Choroid plexus epithelial cell (primary cell): ENCODE measurements at regions not wholly inside any gene's neighbourhood (a gene's known extent, or its start where the extent isn't known, plus 50 kb on each side); places are given as distances from the start of the nearest gene placed in this dataset.
"Not testable (repeated sequence)": the region's sequence is repeated elsewhere in the genome, so short reads cannot be mapped to it uniquely, and the experiment has no call there.

Experiments
- DNase-seq: peaks from one replicate; pipeline ENCODE4 v3.0.0-alpha.2; 2010; ENCODE audit warnings: low read depth
- H3K4me3 ChIP-seq: 2 replicates; pipeline ENCODE4 v1.5.1; 2011; ENCODE audit warnings: low read depth, mild to moderate bottlenecking, control low read depth, low read length, moderate library complexity
- TF ChIP-seq, protein P1 (sequence below): conservative IDR thresholded peaks from 2 replicates; pipeline ENCODE4 v1.5.1; 2011; ENCODE audit warnings: low read depth, mild to moderate bottlenecking, control low read depth, inconsistent platforms, low read length, moderate library complexity

DNA sequence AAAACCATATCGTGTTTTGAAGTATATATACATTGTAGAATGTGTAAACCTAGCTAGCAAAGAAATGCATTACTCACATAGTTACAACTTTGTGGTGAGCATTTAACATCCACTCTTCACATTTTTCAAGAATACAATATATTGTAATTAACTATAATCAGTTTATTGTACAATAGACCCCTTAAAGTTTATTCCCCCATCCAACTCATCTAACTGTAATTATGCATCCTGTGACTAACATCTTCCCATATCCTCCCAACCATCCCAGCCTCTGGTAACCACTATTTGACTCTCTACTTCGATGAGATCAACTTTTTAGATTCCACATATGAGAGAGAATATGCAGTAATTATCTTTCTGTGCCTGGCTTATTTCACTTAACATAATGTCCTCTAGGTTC lies 526.4 kb downstream of the KIF20B start:
- TF ChIP-seq, protein P1, sequence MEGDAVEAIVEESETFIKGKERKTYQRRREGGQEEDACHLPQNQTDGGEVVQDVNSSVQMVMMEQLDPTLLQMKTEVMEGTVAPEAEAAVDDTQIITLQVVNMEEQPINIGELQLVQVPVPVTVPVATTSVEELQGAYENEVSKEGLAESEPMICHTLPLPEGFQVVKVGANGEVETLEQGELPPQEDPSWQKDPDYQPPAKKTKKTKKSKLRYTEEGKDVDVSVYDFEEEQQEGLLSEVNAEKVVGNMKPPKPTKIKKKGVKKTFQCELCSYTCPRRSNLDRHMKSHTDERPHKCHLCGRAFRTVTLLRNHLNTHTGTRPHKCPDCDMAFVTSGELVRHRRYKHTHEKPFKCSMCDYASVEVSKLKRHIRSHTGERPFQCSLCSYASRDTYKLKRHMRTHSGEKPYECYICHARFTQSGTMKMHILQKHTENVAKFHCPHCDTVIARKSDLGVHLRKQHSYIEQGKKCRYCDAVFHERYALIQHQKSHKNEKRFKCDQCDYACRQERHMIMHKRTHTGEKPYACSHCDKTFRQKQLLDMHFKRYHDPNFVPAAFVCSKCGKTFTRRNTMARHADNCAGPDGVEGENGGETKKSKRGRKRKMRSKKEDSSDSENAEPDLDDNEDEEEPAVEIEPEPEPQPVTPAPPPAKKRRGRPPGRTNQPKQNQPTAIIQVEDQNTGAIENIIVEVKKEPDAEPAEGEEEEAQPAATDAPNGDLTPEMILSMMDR = no peak

DNA sequence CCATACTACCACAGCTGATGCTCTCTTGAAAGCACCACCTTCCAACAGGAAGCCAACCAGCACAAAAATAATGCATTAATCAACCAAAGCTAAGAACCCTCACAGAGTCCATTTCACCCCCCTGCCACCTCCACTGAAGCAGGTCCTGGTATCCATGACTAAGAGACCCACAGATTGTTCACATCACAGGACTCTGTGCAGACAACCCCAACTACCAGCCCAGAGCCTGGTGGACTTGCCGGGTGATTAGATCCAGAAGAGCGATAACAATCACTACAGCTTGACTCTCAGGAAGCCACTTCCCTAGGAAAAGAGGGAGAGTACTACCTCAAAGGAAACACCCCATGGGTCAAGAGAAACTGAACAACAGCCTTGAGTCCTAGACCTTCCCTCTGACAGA lies 528.1 kb downstream of the KIF20B start:
- no peak for DNase-seq
- no peak overlapping the region for H3K4me3 ChIP-seq
- TF ChIP-seq, protein P1 = no peak

More for the DNA sequence above, 526.4 kb downstream of the KIF20B start:
- no peak for DNase-seq
- no peak overlapping the region for H3K4me3 ChIP-seq

DNA sequence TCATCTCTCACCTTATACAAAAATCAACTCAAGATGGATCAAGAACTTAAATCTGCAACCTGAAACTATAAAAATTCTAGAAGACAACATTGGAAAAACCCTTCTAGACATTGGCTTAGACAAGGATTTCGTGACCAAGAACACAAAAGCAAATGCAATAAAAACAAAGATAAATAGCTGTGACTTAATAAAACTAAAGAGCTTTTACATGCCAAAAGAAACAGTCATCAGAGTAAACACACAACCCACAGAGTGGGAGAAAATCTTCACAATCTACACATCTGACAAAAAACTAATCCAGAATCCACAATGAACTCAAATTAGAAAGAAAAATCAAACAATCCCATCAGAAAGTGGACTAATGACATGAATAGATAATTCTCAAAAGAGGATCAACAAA lies 532.4 kb downstream of the KIF20B start:
- not testable (repeated sequence) for H3K4me3 ChIP-seq
- DNase-seq = peak; percentile 20

DNA sequence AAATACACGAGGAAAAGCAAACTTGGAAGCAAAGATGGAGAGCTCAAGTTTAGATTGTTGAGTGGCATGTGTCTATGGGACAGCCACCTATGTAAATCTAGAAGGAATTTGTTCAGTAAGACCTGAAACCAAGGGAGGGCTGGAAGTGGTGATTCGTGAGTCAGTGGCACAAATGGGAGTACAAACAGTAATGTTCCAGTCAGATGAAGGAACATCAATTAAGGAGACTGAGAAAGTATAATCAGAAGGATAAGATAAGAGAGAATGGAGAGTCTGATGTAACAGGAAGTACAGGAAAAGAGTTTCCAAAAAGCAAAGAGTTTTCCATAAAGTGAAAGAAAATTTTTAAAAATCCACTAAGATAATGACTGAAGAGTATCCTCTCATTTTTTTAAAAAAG lies 544.2 kb downstream of the KIF20B start:
- TF ChIP-seq, protein P1 = no peak
- DNase-seq = no peak
- H3K4me3 ChIP-seq = no peak overlapping the region

DNA sequence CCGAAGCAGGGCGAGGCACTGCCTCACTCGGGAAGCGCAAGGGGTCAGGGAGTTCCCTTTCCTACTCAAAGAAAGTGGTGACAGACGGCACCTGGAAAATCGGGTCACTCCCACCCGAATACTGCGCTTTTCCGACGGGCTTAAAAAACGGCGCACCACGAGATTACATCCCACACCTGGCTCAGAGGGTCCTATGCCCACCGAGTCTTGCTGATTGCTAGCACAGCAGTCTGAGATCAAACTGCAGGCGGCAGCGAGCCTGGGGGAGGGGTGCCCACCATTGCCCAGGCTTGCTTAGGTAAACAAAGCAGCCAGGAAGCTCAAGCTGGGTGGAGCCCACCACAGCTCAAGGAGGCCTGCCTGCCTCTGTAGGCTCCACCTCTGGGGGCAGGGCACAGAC lies 549.4 kb downstream of the KIF20B start:
- DNase-seq = not testable (repeated sequence)

DNA sequence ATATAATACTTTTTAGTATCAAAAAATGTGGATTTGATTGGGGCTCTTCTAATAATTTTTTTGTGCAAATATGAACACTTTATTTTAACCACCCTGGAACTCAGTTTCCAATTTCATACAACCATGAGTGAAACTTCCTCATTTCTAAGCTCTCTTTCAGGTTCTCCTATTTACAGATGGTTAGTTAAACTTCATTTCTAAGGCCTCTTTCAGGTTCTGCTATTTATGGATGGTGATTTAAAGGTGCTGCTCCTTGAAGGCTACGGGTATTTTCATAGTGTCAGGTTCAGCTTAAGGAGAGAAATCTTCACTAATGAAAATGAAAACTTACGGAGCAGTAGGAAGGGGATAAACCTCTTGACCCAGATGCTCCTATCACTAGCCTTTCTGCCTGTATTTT lies 568.3 kb downstream of the KIF20B start:
- TF ChIP-seq, protein P1 = no peak
- H3K4me3 ChIP-seq = no peak overlapping the region
- no peak for DNase-seq

More for the DNA sequence above, 549.4 kb downstream of the KIF20B start:
- not testable (repeated sequence) for H3K4me3 ChIP-seq

DNA sequence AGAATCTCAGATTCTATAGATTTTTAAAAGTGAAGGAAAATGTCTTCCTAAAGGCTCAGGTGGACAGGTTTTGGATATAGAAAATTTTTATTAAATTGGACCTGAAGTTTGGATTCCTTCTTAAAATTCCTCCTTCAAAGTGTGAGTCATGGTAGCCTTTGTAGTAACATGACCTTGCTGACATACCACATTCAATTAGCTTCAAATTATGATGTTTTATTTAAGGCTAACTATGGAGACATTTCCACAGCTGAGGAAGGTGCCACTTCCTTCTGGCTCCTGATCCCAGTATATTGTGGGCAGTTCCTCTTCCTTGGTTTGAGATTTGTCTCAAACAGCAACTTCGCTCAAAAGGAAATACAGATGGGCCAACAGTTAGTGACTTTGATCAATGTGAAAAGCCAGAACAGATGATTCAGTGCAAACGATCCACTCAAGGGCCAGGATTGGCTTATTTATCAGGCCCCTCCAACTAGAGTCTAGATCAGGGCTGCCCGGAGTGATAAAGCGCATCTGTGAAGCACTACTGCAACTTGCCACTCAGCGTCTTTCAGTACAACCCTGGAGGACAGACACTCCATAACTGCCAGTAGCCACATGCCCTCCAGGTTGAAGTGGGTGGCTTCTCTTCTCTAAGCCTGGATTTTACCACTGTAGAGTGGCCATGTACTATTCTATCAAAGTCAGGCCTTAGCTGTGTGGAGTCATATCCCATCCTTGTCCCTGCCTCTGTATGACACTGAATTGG lies 573.5 kb downstream of the KIF20B start:
- no peak overlapping the region for H3K4me3 ChIP-seq
- DNase-seq = peak; percentile 30
- TF ChIP-seq, protein P1 = no peak

DNA sequence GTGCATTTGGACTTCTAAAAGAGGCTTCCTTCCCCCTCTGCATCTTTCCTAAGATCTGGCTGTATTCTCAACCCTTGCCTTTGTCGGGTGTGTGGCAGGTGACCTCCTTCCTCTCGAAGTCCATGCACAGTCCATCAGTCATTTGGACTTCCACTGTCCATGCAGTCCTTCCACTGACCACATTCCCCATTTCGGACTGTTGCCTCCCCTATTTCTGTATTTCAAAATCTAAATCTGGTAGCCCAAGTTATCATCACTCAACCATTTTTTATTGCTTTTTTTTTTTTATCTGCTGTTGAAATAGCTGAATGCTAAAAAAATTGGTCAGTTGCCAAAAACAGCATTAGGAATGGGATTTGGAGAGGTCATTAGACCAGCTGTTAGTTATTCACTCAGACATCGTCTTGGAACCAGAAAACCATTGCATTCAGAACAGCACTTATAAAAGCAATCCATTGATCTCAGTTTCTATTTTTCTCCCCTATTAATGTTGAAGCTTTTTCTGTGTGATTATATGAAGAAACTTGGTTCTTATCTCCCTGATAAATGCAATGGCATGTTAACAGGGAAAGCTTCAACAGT lies 575.6 kb downstream of the KIF20B start:
- TF ChIP-seq, protein P1 = no peak
- peak; percentile 58 for DNase-seq
- no peak overlapping the region for H3K4me3 ChIP-seq
